GM23248 (cell line): ENCODE measurements at regions not wholly inside any gene's neighbourhood (a gene's known extent, or its start where the extent isn't known, plus 50 kb on each side); places are given as distances from the start of the nearest gene placed in this dataset.

Source experiments
- DNase-seq: peaks from one replicate; pipeline ENCODE4 v3.0.0-alpha.2; 2015
- H2AFZ ChIP-seq: fragments of 200-600 bp; sonication (generic); 2 replicates; pipeline ENCODE4 v1.6.1; 2016; ENCODE audit warnings: antibody characterized with exemption
- H3F3A ChIP-seq: fragments of 200-600 bp; sonication (generic); 2 replicates; pipeline ENCODE4 v1.6.1; 2016; ENCODE audit warnings: mild to moderate bottlenecking, antibody characterized with exemption, mixed run types; ENCODE audit not compliant: insufficient read depth
- H3K27ac ChIP-seq: fragments of 200-600 bp; sonication (generic); 2 replicates; pipeline ENCODE4 v1.5.1; 2016; ENCODE audit warnings: mild to moderate bottlenecking
- H3K27me3 ChIP-seq: fragments of 200-600 bp; sonication (generic); replicated peaks from 2 replicates; pipeline ENCODE4 v1.6.1; 2016; ENCODE audit warnings: mild to moderate bottlenecking; ENCODE audit not compliant: insufficient read depth
- H3K36me3 ChIP-seq: fragments of 200-600 bp; sonication (generic); 2 replicates; pipeline ENCODE4 v1.6.1; 2016; ENCODE audit warnings: low read depth, mild to moderate bottlenecking
- H3K4me1 ChIP-seq: fragments of 200-600 bp; sonication (generic); 2 replicates; pipeline ENCODE4 v1.6.1; 2016; ENCODE audit warnings: mild to moderate bottlenecking; ENCODE audit not compliant: insufficient read depth
- H3K4me2 ChIP-seq: fragments of 200-600 bp; sonication (generic); one replicate; pipeline ENCODE4 v1.6.1; 2016; ENCODE audit warnings: mild to moderate bottlenecking; ENCODE audit not compliant: unreplicated experiment
- H3K4me3 ChIP-seq: fragments of 200-600 bp; sonication (generic); 2 replicates; pipeline ENCODE4 v1.5.1; 2016; ENCODE audit warnings: mild to moderate bottlenecking
- H3K79me2 ChIP-seq: fragments of 200-600 bp; sonication (generic); 2 replicates; pipeline ENCODE4 v1.6.1; 2016; ENCODE audit warnings: mild to moderate bottlenecking; ENCODE audit not compliant: insufficient read depth
- H3K9ac ChIP-seq: fragments of 200-600 bp; sonication (generic); 2 replicates; pipeline ENCODE4 v1.6.1; 2016; ENCODE audit warnings: mild to moderate bottlenecking
- H3K9me2 ChIP-seq: fragments of 200-600 bp; sonication (generic); 2 replicates; pipeline ENCODE4 v1.6.1; 2016; ENCODE audit warnings: mixed run types, mild to moderate bottlenecking, moderate library complexity; ENCODE audit not compliant: insufficient read depth
- H3K9me3 ChIP-seq: fragments of 200-600 bp; sonication (generic); one replicate; pipeline ENCODE4 v1.6.1; 2017; ENCODE audit warnings: low read depth
- H4K20me1 ChIP-seq: fragments of 200-600 bp; sonication (generic); 2 replicates; pipeline ENCODE4 v1.6.0; 2016; ENCODE audit not compliant: insufficient read depth
- EZH2 ChIP-seq: fragments of 200-600 bp; sonication (generic); IDR thresholded peaks from 2 replicates; pipeline ENCODE4 v1.6.1; 2018; ENCODE audit warnings: antibody characterized with exemption, mild to moderate bottlenecking; ENCODE audit not compliant: insufficient read depth, poor library complexity, severe bottlenecking
- EZH2phosphoT487 ChIP-seq: fragments of 200-600 bp; sonication (generic); IDR thresholded peaks from 2 replicates; pipeline ENCODE4 v1.6.1; 2018; ENCODE audit warnings: antibody characterized with exemption, moderate library complexity, mild to moderate bottlenecking, low read depth; ENCODE audit not compliant: insufficient read depth
- WGBS, 2 experiments: methylation state at CpG; one replicate each; pipeline ENCODE4 v1.1.6; 2015 to 2017; ENCODE audit warnings: low lambda C conversion rate in 2 of 2, low coverage in 1 of 2; ENCODE audit errors: missing lambda C conversion rate in 2 of 2; 5-methylcytosine and 5-hydroxymethylcytosine counted together
- in situ Hi-C: fragments of 300-500 bp; cut with MboI; formaldehyde crosslinking; loops from 2 replicates; pipeline ENCODE4 v1.15.0; 2020

DNA sequence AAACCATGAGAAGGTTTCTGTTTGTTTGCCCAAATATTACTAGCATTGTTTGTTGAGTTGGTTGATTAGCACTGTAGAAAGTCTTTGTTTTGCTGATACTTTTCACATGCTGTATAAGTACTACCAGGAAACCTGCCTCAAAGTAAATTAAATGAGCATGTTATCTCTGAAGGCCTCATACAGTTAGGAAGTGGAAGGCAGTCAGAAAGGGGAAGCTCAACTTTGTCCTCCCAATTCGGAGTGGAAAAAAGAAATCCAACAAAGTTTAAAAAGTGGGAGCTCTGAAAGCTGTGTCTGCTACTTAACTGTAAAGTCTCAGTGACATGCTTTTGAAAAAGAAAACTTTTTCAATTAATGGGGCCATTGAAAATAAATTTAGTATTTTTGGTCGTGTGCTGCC, 188.3 kb upstream of the BLID start:
- H3K79me2 ChIP-seq: peaks cover 54% of the 10 kb centered on the region
- H3F3A ChIP-seq: no peaks in the 10 kb centered on the region
- H3K4me1 ChIP-seq: peaks cover 19% of the 10 kb centered on the region
- no peak overlapping the region for H2AFZ ChIP-seq
- no peak overlapping the region for H3K9ac ChIP-seq
- H3K4me3 ChIP-seq: no peak overlapping the region
- TF ChIP-seq EZH2 (no peak), EZH2phosphoT487 (no peak)
- H3K27me3 ChIP-seq: no peaks in the 10 kb centered on the region
- H3K36me3 ChIP-seq: no peaks in the 10 kb centered on the region
- H4K20me1 ChIP-seq: no peaks in the 10 kb centered on the region; the same call in 1 of the 2 replicates
- no peaks in the 10 kb centered on the region for H3K9me2 ChIP-seq
- WGBS, 2 experiments: 30 to 31% methylated on average over 2 of the region's 2 CpGs
- no peak for DNase-seq
- H3K9me3 ChIP-seq: no peaks in the 10 kb centered on the region
- in situ Hi-C loops: no loop called here
- H3K4me2 ChIP-seq: no peak overlapping the region
- H3K27ac ChIP-seq: no peak overlapping the region

DNA sequence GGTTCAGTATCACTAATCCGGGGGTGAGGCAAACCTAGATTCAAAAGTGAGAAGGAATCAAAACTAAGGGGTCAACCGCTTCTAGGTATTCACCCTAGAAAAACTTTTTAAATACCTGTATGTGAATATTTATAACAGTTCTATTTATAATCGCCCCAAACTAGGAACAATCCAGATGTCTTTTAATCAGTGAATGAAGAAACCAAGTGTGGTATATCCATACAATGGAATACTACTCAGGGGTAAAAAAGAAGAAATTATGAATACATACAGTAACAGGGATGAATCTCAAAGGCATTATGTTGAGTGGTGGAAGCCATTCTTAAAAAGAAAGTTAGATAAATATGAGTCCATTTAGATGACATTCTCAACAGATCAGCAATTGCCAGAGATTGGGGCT, 178.0 kb upstream of the BLID start:
- Histone ChIP-seq H3K9ac (no peak overlapping the region), H2AFZ (no peak overlapping the region), H3K27me3 (no peaks in the 10 kb centered on the region), H3K36me3 (peaks cover 24% of the 10 kb centered on the region), H4K20me1 (no peaks in the 10 kb centered on the region), H3K9me2 (no peaks in the 10 kb centered on the region), H3K4me2 (no peak overlapping the region), H3K79me2 (no peaks in the 10 kb centered on the region), H3K4me3 (no peak overlapping the region), H3K9me3 (peaks cover 3% of the 10 kb centered on the region), H3K4me1 (no peaks in the 10 kb centered on the region), H3F3A (no peaks in the 10 kb centered on the region), H3K27ac (no peak overlapping the region)
- DNase-seq: no peak
- in situ Hi-C loops: no loop called here
- TF ChIP-seq EZH2phosphoT487 (no peak), EZH2 (no peak)
- WGBS, 2 experiments: 61 to 63% methylated on average over 3 of the region's 3 CpGs

DNA sequence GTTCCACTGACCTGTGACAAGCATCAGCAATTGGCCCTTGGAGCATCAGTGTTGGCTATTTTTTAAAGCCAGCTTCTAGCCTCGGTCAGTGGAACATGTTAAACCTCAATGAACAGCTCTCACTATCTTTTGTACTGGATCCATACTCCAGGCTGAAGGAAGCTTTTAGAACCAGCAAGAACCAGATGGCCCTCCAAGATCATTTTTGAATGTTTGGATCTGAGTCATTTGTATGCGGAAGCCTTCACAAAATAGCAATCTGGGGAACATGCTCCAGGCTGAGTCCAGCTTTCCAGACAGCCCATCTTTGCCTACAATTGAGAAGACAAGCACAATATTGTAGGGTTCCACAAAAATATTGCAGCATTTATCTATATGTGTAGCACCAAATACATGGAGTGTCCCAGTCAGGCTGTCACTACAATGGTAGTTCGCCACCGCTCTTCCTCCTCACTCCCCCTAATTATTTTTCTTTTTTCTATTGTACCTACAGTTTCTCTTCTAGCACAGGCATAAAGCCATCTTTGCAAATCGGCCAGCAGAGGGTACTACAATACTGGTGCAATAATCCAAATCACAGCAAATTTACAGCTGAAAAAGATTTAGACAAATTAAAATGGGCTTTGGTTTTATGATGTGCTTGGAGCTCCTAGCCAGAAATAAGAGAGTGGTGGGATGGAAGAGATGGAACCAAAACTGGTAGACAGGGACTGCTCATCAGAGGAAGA, 177.4 kb upstream of the BLID start:
- Histone ChIP-seq H3F3A (no peaks in the 10 kb centered on the region), H3K9me3 (peaks cover 3% of the 10 kb centered on the region), H3K27ac (no peak overlapping the region), H3K36me3 (peaks cover 24% of the 10 kb centered on the region), H3K4me2 (no peak overlapping the region), H2AFZ (no peak overlapping the region), H4K20me1 (no peaks in the 10 kb centered on the region), H3K9me2 (no peaks in the 10 kb centered on the region), H3K79me2 (no peaks in the 10 kb centered on the region), H3K9ac (no peak overlapping the region), H3K4me1 (no peaks in the 10 kb centered on the region), H3K4me3 (no peak overlapping the region), H3K27me3 (no peaks in the 10 kb centered on the region)
- in situ Hi-C loops: no loop called here
- WGBS, 2 experiments: 60 to 61% methylated on average over 5 of the region's 5 CpGs
- DNase-seq: peak; percentile 46
- TF ChIP-seq EZH2phosphoT487 (no peak), EZH2 (no peak)

DNA sequence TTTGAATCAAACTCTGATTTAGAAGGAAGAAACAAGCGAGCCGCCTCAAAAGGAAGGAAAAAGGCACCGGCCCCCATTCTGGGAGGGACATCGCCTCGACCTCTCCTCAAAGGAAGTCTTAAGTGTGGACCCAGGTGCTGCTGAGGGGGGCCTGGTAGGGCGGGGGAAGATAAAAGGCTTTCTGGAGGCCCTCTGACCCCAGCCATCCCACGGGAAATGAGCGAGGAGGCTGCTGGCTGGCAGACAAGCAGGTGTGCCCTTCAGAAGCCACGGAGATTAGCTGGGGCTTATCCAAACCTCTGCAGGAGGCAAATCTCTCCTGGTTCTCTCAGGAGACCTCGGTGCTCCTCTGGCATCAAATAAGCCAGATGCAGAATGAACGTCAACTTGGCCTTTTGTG, 171.4 kb upstream of the BLID start:
- H3K4me3 ChIP-seq: no peak overlapping the region
- DNase-seq: no peak
- peaks cover 13% of the 10 kb centered on the region for H3K36me3 ChIP-seq
- H3F3A ChIP-seq: no peaks in the 10 kb centered on the region
- no peak overlapping the region for H3K4me2 ChIP-seq
- no peaks in the 10 kb centered on the region for H3K79me2 ChIP-seq
- H3K9me2 ChIP-seq: no peaks in the 10 kb centered on the region; the same call in 1 of the 2 replicates
- 80 to 82% methylated on average over 11 of the region's 11 CpGs for whole genome bisulfite sequencing, 2 experiments
- in situ Hi-C loops: no loop called here
- H4K20me1 ChIP-seq: no peaks in the 10 kb centered on the region
- H3K27me3 ChIP-seq: no peaks in the 10 kb centered on the region
- TF ChIP-seq EZH2phosphoT487: no peak
- TF ChIP-seq EZH2: no peak
- no peak overlapping the region for H3K9ac ChIP-seq
- no peaks in the 10 kb centered on the region for H3K9me3 ChIP-seq
- H2AFZ ChIP-seq: no peak overlapping the region
- 0 out of 2 replicates have a peak, but pooled peaks cover 4% of the 10 kb centered on the region for H3K4me1 ChIP-seq
- H3K27ac ChIP-seq: no peak overlapping the region
